Endothelial cell of umbilical vein (primary cell): ENCODE measurements at regions not wholly inside any gene's neighbourhood (a gene's known extent, or its start where the extent isn't known, plus 50 kb on each side); places are given as distances from the start of the nearest gene placed in this dataset.

Experiments
- BruUV-seq: library from RNA; stranded (reverse); fragments of 400-500 nt; replicated peaks from 2 replicates; lab custom pipeline; 2021; lab: Mats Ljungman, UMichigan
- CTCF ChIA-PET: fragments of 300-600, 350-600 bp; sonication (Branson Sonifier 250); formaldehyde crosslinking; loops from one replicate; lab custom pipeline; 2021; ENCODE audit warnings: antibody characterized with exemption, inconsistent platforms; lab: Charles Lee
- POLR2A ChIA-PET: fragments of 300-600, 350-600 bp; sonication (Branson Sonifier 250); formaldehyde crosslinking; loops from one replicate; lab custom pipeline; 2021; ENCODE audit warnings: antibody characterized with exemption, inconsistent platforms; lab: Charles Lee
- DNase-seq: peaks from one replicate; pipeline ENCODE4 v3.0.0-alpha.2; 2011; ENCODE audit warnings: low read depth, low spot score
- FAIRE-seq: peaks from 2 replicates; lab custom pipeline; 2011; peaks lifted over from hg19 to GRCh38; lab: Jason Lieb, UNC
- H2AFZ ChIP-seq: 2 replicates; pipeline ENCODE4 v1.6.0; 2012; ENCODE audit warnings: low read depth, low read length, control low read depth, inconsistent platforms
- H3K27ac ChIP-seq: 2 replicates; pipeline ENCODE4 v1.5.1; 2011; ENCODE audit warnings: low read depth, mild to moderate bottlenecking, control low read depth, low read length, moderate library complexity; ENCODE audit not compliant: insufficient read depth
- H3K27me3 ChIP-seq, 2 experiments: 2 replicates each; pipeline versions ENCODE4 v1.6.0 to v1.6.1; 2011; ENCODE audit warnings: low read length in 2 of 2, mixed read lengths in 1 of 2; ENCODE audit not compliant: control insufficient read depth in 2 of 2, insufficient read depth in 2 of 2
- H3K36me3 ChIP-seq, 2 experiments: 2 replicates in 1 of 2; 3 replicates in 1 of 2; pipeline ENCODE4 v1.5.1; 2011; ENCODE audit warnings: low read length in 2 of 2, mild to moderate bottlenecking in 1 of 2, moderate library complexity in 1 of 2; ENCODE audit not compliant: control insufficient read depth in 2 of 2, insufficient read depth in 2 of 2; ENCODE audit errors: extremely low read depth in 1 of 2
- H3K4me1 ChIP-seq: 3 replicates; pipeline ENCODE4 v1.5.1; 2011; ENCODE audit warnings: mild to moderate bottlenecking, low read length; ENCODE audit not compliant: control insufficient read depth, insufficient read depth; ENCODE audit errors: extremely low read depth
- H3K4me2 ChIP-seq: 2 replicates; pipeline ENCODE4 v1.6.1; 2011; ENCODE audit warnings: low read length, control low read depth, mixed read lengths; ENCODE audit not compliant: insufficient read depth
- H3K4me3 ChIP-seq, 3 experiments: fragments of 200-600 bp in 1 of 3; sonication (generic), shearing (Covaris generic) in 1 of 3; replicated peaks in 1 of 3; 2 replicates each; pipeline ENCODE4 v1.5.1; 2011 to 2016; ENCODE audit warnings: control low read depth in 3 of 3, low read length in 3 of 3, mild to moderate bottlenecking in 2 of 3, inconsistent platforms in 1 of 3, low read depth in 1 of 3, moderate library complexity in 1 of 3; ENCODE audit not compliant: insufficient read depth in 1 of 3
- H3K79me2 ChIP-seq: 2 replicates; pipeline ENCODE4 v1.6.0; 2012; ENCODE audit warnings: low read length, inconsistent platforms; ENCODE audit not compliant: control insufficient read depth, insufficient read depth
- H3K9ac ChIP-seq: replicated peaks from 2 replicates; pipeline ENCODE3; 2011; ENCODE audit warnings: low read length, control low read depth; ENCODE audit not compliant: insufficient read depth; ENCODE audit errors: extremely low read depth
- H3K9me1 ChIP-seq: replicated peaks from 3 replicates; pipeline ENCODE4 v1.6.0; 2011; ENCODE audit warnings: mild to moderate bottlenecking, low read length; ENCODE audit not compliant: control insufficient read depth, insufficient read depth; ENCODE audit errors: extremely low read depth
- H3K9me3 ChIP-seq: replicated peaks from 2 replicates; pipeline ENCODE4 v1.5.1; 2012; ENCODE audit warnings: low read length, inconsistent platforms; ENCODE audit not compliant: control insufficient read depth, insufficient read depth
- H4K20me1 ChIP-seq: replicated peaks from 2 replicates; pipeline ENCODE3; 2011; ENCODE audit warnings: mild to moderate bottlenecking, low read length; ENCODE audit not compliant: control insufficient read depth, insufficient read depth; ENCODE audit errors: extremely low read depth
- CTCF ChIP-seq, 2 donors: IDR thresholded peaks; 1 replicate in 1 of 2; 2 replicates in 1 of 2; pipeline ENCODE4 v1.5.1; 2011; ENCODE audit warnings: low read length in 2 of 2, mild to moderate bottlenecking in 2 of 2, moderate library complexity in 2 of 2, control low read depth in 1 of 2, inconsistent platforms in 1 of 2, low read depth in 1 of 2; ENCODE audit not compliant: insufficient read depth in 1 of 2; ENCODE audit errors: extremely low read depth in 1 of 2
- EZH2 ChIP-seq: IDR thresholded peaks from 2 replicates; pipeline ENCODE4 v1.6.1; 2012; ENCODE audit warnings: borderline replicate concordance, low read depth, mild to moderate bottlenecking, moderate library complexity, low read length, inconsistent platforms; ENCODE audit not compliant: severe bottlenecking
- FOS ChIP-seq: IDR thresholded peaks from 2 replicates; pipeline ENCODE4 v1.6.1; 2011; ENCODE audit warnings: mild to moderate bottlenecking, low read length, moderate library complexity, borderline replicate concordance; ENCODE audit not compliant: insufficient read depth
- GATA2 ChIP-seq: IDR thresholded peaks from 2 replicates; pipeline ENCODE4 v1.7.0; 2011; ENCODE audit warnings: low read depth, mild to moderate bottlenecking, moderate library complexity, mixed read lengths, low read length; ENCODE audit not compliant: insufficient read length, insufficient read depth
- JUN ChIP-seq: IDR thresholded peaks from 2 replicates; pipeline ENCODE4 v1.6.1; 2011; ENCODE audit warnings: borderline replicate concordance, low read depth; ENCODE audit not compliant: insufficient read length, insufficient read depth
- MAX ChIP-seq: IDR thresholded peaks from 2 replicates; pipeline ENCODE4 v1.6.1; 2011; ENCODE audit not compliant: insufficient read depth, insufficient read length
- MYC ChIP-seq: IDR thresholded peaks from one replicate; pipeline ENCODE4 v1.6.1; 2011; ENCODE audit warnings: mild to moderate bottlenecking, low read depth, low read length
- POLR2A ChIP-seq: IDR thresholded peaks from 2 replicates; pipeline ENCODE4 v1.6.1; 2012; ENCODE audit warnings: low read depth, mild to moderate bottlenecking, control low read depth, low read length
- POLR2AphosphoS5 ChIP-seq: IDR thresholded peaks from 2 replicates; pipeline ENCODE4 v1.6.1; 2012; ENCODE audit warnings: low read depth, mild to moderate bottlenecking, control low read depth, low read length, moderate library complexity; ENCODE audit not compliant: insufficient read depth
- dilution Hi-C: fragments of 300-500 bp; cut with MboI; formaldehyde crosslinking; loops from one replicate; pipeline ENCODE4 v1.15.0; 2019; ENCODE audit warnings: low sequenced_read_pairs; ENCODE audit not compliant: extremely low pct_ligation_motif_present
- intact Hi-C: fragments of 100-400 bp; cut with micrococcal nuclease; formaldehyde crosslinking; loops from one replicate; pipeline ENCODE4 v1.10.0; 2022

DNA sequence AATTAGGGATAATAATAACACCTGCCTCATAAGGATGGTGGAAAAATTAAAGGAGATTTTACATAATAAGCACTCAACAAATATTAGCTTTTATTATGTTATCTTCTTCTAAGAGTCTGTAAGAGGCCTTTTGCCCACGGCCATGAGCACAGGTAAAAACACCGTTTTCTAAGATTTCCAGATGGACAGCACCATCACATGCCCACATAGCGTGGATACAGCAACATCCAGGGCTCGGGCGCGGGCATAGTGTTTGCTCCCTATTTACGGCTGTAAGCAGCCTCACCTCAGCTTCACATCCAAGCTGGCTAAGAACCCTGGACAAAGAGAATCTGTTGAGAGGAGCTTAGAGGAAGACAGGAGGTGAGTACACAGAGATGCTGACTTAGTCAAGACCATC is 216.4 kb upstream of the IRF2BP2 start:
- intact Hi-C loops (no loop called here), dilution Hi-C loops (loop anchor here (25.0 kb wide), 1 partner anchor 89 kb away; no protein-coding TSS in a partner anchor)
- Histone ChIP-seq H3K4me2 (no peak overlapping the region), H3K27me3 (peaks cover 9 to 11% of the 10 kb centered on the region in 2 experiments), H3K79me2 (no peaks in the 10 kb centered on the region), H3K9ac (no peak overlapping the region), H3K27ac (no peak overlapping the region), H4K20me1 (no peaks in the 10 kb centered on the region), H3K9me3 (no peaks in the 10 kb centered on the region), H3K36me3 (no peaks in the 10 kb centered on the region), H3K4me3 (no peak overlapping the region), H3K4me1 (no peaks in the 10 kb centered on the region), H3K9me1 (no peaks in the 10 kb centered on the region), H2AFZ (no peak overlapping the region)
- FAIRE-seq = no peak
- DNase-seq = no peak
- TF ChIP-seq POLR2AphosphoS5 (no peak), CTCF (IDR thresholded peaks at IDR 0.05; ENCODE audit: extremely low read depth in 1 of 2, insufficient read depth in 1 of 2, low read depth in 1 of 2, low read length in 2 of 2) (no peak), MAX (no peak), FOS (no peak), MYC (no peak), EZH2 (no peak), JUN (no peak), GATA2 (no peak), POLR2A (no peak)
- ChIA-PET CTCF (interaction anchor here (0.9 to 1.2 kb wide), 2 partner anchors 258 to 267 kb away, joined by 3 read pairs; no protein-coding TSS in a partner anchor), POLR2A (no interaction called here)
- no TSS peak for BruUV-seq
